UCSD-AML1 (cell line): ENCODE measurements at regions not wholly inside any gene's neighbourhood (a gene's known extent, or its start where the extent isn't known, plus 50 kb on each side); places are given as distances from the start of the nearest gene placed in this dataset.
"Not testable (repeated sequence)": the region's sequence is repeated elsewhere in the genome, so short reads cannot be mapped to it uniquely, and the experiment has no call there.

Experiments used
- DNase-seq: peaks from one replicate; lab custom pipeline; 2025; ENCODE audit not compliant: unreplicated experiment; lab: John Stamatoyannopoulos, UW

DNA sequence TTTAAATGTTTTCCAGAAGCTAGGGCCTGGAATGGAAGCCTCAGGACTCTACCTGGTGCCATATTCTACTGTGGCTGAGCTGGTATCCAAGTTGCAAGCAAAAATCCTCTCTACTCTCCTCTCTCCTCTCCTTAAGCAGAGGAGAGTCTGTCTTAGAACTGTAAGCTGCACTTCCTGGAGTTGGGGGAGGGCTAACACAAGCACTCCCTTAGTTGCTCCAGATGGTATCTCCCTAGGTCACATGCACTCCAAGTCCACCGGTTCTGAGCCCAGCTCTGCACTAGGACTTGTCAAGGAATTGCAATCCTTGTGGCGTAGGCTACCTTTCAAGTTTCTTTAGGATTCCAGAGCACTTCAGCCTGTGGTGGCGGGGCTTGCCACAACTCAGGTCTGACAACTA, 513.9 kb upstream of the RGMB start:
- DNase-seq: peak; percentile 2

DNA sequence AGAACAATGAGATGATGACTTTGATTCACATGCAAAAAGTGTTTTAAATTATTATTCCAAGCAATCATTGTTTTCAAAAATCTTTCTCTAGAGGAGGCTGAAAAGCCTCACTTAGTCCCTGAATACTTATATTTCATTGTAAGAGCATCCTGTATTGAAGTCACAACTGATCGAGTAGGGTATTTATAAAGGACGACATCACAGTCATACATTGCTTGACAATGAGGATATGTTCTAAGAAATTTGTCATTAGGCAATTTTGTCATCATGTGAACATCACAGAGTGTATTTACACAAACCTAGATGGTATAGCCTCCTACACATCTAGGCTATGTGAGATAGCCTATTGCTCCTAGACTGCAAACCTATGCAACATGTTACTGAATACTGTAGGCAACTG, 510.4 kb upstream of the RGMB start:
- no peak for DNase-seq

DNA sequence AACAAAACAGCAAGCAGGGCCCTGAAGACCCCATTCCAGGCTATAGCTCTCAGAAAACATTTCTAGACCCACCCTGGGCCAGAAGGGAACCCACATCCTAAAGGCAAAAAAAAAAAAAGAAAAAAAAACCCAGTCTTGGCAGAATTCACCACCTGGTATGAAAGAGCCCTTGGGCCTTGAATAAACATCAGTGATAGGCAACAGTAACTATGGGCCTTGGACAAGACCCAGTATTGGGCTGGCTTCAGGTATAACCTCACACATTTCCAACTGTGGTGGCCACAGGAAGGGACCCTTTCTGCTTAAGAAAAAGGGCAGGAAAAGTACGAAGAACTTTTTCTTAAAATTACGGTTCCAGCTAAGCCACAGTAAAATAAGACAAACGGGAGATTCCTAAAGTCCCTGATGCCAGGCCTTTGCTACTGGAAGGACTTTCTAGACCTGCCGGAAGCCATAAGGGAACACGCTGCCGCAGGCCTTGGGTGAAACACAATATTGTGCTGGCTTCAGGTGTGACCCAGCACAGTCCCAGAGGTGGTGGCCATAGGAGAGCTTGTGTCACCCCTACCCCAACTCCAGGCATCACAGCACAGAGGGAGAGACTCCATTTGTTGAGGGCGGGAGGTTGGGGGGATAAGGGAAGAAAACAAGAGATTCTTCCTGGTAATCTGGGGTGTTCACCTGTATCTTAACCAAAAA, 505.2 kb upstream of the RGMB start:
- DNase-seq: no peak

DNA sequence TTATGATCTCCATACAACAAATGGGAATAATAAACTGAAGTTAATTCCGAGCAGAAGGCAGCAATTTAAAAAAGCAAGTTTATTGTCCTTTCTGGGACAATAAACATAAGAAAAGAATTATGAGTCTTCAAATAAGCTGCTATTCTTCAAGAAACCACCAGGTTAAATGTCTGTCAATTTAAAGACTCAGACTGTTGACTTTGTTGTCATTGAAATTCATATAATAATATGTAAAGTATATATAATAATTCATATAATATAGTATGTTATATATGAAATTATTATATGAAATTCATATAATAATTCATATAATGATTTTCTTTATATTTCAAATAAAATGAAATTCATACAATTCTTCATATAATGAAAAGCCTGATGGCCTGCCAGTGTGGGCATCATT, 497.5 kb upstream of the RGMB start:
- no peak for DNase-seq

DNA sequence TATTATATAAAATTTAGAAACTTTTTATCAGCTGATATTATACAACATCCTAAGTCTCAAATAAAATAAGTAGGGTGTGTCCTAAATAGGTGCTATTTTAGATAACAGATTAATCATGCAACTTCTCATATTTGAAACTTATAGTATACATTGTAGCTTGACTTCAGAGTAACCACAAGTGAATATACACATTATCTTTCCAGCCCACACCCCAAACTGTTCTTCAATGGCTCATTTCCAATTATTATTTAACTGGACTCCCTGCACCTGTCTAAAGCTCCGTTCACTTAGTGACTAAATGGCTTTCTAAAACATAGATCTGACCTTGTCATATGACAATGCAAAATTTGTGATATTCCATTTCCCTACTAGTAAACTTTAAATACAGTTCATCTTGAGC, 490.9 kb upstream of the RGMB start:
- DNase-seq: no peak

DNA sequence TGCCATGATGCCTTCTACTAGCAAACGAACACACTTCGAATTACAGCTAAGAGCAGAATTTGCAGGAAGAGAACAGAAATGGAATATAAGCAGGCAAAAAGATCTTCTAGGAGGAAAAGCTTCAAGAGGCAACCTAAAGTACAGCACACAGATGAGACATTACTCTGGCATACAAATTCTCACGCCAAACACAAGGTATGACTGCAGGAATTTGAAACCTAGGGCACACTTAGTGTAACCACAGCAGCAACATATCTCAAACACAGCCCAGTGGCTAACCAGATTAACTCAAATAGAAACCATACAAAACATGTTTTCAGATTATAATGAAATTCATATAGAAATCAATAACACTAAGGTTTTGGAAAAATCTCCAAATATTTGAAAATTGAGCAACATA, 481.0 kb upstream of the RGMB start:
- DNase-seq: no peak

DNA sequence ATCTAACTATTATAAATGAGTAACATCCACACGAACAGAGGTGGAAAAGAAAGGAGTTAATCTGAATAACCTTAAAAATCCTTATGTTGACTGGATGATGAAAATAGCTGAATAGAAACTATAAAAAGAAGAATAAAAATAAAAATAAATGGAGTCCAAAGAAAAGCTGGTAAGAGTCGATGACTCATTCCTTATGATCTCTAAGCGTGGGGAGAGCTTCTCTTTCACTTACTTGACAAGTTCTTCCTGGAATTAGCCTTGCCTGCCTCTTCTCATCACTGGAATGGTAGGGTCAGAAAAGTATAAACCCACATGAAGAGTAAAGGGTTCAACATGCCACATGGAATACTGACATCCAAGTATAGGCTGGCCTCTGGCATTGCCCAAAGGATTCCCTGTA, 477.0 kb upstream of the RGMB start:
- DNase-seq: no peak

DNA sequence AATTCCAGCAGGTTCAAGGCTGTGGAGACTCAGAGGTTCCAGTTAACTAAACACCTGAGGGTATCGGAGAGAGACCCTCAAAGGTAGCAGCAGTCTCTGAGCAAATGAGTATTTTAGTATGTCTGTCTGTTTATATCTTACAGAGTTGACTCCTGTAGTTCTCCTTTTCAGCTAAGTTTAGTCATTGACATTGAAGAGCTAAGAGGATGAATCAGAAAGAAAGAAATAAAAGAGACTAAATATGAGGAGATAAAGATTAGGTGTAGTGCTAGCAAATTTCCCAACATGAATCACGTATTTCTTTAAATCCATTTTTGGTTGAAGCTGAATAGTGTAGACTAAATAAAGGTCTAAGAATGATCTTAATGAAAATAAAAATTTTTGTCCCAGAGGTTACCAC, 474.0 kb upstream of the RGMB start:
- DNase-seq: no peak

DNA sequence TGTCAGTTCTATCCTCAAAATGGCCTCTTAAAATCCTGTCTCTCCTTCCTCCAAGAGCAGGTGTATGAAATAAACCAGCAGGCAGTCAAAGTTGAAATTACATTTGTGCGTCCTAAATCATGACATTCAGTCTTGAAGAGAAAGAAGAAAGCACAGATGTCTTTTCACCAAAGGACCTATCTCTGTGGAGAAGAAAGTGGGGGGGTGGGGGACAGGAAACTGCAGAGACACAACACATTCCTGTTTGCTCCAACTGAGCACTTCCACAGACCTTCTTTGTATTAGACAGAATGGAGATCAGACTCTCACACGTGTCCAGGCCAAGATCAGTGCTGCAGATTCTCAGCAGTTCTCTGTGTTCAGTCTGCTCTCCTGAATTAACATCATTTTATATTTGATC, 471.9 kb upstream of the RGMB start:
- DNase-seq: no peak

DNA sequence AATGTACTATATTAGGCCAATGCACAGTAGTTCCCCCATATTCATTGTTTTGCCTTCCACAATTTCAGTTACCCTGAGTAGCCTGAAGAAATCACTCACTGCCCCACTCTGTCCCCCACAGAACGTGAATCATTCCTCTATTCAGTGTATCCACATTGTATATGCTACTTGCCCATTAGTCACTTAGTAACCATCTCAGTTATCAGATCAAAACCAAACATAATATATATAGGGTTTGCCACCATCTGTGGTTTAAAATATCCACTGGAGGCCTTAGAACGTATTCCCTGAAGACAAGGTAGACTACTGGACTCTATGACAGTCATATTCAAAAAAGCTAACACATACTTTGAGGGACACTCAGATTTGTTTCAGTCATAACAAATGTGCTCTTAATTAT, 465.7 kb upstream of the RGMB start:
- no peak for DNase-seq

DNA sequence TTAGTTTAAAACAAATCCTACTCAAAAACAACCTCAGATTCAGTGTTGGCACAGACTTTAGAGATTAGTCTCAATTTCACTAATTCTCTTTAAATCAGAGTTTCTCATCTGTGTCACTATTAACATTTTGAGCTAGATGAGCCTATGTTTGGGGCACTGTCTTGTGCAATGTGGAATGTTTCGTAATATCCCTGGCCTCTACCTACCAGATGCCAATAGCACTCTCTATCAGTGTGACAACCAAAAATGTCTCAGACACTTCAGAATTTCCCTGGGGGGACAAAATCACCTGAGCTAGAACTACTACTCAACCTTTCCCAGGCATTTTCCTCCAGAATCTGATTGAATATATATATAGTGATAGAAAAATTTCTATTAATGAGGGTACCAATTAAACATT, 465.2 kb upstream of the RGMB start:
- no peak for DNase-seq

DNA sequence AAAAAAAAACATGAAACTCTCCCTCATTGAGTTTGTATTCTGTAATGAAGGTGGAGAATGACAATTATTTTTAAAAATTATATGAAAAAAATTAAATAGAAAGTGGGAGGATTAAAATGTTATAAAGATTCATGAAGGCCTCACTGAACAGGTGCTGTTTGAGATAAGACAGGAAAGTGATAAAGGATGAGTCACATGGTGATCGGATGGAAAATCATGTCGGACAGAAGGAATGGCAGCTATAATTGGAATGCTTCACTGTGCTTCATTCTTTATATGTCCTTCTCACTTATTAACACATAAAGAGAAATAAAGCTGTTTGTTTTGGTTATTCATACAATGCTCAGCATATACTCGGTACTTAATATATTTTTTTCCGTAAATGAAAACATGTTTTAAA, 464.5 kb upstream of the RGMB start:
- DNase-seq: no peak

DNA sequence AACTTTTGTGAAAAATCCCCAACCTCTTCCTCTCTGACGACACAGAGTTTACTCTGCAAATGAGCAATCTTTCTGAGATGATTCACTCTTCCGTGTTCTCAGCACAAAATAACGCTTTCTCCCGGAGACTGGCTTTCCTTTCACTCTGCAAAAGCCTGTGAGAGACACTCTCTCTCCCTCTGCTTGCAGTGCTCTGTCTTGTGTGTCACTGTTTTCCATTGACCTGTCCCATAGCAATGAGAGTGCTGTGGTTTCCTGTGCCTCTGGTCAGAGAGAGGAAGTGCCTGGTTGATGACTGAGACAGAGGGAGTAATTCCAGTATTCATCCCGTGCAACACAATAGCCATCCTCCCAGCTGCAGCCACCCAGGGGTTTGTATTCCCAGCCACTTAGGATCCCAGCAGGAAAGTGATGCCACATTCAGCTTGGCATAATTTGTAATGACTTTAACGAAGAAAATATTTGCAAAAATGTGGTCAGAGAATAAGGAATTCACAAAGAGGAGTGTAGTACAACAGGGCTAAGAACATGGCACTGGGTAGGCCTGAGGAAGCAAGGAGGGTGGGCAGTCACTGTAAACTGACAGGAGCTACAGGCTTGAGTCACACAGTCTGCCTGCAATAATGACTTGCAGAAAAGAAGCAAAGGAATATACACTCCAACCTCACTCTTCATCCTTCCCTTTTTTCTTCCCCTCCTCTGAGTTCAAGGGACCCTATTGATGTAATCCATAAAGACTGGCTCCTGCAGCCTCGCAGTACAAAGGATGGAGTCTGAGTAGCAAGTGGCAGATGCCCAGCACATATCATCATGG, 463.5 kb upstream of the RGMB start:
- DNase-seq: peak; percentile 16

DNA sequence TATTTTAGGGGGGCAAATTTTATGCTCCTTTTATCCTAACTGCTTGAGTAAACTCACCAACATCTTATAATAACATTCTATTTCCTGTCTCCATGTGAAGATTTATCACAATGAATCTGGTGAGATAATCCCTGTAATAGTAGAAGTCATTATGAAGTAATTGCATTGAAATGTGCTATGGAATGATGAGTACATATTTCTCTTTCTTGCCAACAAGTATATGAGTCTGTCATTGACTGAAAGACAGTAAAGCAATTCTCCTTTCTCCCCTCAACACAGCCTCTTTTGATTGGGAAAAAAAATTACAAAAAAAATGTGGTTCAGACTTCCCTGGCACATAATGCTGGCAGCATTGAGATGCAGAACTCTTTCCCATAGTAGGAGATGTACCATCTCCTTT, 459.2 kb upstream of the RGMB start:
- DNase-seq: no peak

DNA sequence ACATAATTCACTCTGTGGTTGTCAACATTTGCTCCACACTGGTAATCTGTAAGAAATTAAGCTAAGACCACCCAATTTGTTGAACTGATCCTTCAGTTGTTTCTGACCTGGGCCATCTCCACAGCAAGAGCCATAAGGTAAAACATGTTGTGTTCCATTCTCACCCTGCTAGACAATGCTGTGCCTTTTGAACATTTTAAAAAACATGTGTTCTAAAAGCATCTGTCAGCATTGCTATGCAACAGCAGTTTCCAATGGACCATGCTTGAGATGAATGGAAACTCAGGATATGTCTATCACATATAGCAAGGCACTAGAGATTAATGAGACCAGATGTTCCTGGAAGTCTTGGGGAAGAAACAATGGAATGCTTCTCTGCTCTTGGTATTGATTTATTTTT, 455.1 kb upstream of the RGMB start:
- DNase-seq: no peak

DNA sequence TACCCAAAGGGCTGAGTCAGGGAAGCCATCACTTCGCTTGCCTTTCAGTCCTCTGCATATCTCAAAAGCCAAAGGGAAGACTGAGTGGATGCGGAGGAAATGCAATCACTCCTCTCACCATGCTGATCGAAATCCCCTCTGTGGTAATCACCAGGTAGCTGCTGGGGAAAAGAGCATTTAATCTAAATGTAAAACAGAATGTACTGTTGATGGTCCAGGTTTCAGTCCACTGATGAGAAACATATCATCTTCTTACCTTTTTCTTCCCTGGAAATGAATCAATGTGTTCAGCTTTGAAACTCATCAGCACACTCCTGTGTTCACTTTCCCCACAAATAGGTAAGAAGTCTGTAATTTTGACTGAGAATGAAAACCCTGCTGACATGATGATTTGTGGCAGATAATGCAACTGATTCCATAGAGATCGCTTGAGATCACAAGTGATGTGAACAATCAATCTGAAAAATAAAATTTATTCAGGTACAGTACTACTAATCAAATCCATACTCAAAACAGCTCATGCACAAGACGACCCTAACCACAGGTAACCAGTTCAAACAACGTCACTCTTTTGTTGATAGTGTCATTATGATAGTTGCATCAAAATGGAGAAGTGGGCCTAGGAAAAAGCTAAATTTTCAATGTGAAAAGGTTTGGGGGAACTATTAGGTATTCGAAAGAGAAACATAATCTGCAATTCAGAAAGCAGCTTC, 454.0 kb upstream of the RGMB start:
- no peak for DNase-seq

DNA sequence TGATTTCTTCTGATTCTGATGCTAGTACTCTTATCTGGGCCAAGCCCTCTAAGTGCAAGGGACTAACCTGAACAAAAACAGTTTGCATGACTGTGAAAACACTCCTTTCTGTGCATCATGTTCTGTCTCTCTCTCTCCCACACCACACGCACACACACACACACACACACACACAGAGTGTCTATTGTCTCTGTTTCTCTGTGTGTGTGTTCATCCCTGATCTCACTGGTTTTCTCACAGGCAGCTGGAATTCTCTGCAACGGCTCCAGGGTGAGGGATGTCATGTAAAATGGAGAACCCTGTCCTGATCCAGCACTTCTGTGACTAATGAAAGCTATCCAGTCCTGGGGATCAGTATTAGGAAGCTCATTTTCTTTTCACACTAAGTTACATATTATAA, 453.1 kb upstream of the RGMB start:
- no peak for DNase-seq

DNA sequence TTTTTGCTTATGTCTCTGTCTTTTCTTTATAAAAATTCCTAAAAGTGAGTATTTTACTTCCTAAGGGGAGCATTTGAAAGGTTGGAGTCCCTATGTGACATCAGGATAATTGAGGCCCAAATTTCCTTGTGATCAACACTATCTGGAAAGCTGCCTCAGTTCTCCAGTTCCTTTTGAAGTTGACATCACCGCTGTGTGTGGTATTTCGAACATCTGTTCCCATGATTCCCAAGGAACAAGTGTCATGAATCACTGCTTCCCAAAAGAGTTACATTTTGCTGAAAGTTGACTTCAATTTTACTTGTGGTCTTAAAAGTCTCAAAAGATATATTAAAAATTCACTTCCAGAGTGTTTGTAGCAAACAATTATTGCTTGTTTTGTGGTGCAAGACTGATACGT, 452.1 kb upstream of the RGMB start:
- no peak for DNase-seq

DNA sequence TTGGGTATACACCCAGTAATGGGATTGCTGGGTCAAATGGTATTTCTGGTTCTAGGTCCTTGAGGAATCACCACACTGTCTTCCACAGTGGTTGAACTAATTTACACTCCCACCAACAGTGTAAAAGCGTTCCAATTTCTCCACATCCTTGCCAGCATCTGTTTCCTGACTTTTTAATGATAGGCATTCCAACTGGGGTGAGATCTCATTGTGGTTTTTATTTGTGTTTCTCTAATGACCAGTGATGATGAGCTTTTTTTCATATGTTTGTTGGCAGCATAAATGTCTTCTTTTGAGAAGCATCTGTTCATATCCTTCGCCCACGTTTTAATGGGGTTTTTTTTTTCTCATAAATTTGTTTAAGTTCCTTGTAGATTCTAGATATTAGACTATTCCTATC, 448.3 kb upstream of the RGMB start:
- DNase-seq: not testable (repeated sequence)

DNA sequence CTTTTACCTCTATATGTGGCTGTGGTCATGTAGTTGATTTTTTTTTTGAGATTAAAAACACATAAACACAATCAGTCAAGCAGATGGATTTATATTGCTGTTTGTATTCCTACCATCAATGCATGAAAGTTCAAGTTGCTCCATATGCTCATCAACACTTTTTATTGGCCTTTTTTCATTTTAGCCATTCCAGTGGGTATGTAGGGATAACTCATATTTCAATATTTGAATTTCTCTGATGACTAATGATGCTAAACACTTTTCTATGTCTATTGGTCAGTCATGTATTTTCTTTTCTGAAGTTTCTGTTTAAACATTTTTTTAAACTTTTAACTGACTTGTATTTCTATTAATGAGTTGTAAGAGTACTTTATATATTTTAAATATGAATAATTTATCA, 445.4 kb upstream of the RGMB start:
- DNase-seq: no peak

DNA sequence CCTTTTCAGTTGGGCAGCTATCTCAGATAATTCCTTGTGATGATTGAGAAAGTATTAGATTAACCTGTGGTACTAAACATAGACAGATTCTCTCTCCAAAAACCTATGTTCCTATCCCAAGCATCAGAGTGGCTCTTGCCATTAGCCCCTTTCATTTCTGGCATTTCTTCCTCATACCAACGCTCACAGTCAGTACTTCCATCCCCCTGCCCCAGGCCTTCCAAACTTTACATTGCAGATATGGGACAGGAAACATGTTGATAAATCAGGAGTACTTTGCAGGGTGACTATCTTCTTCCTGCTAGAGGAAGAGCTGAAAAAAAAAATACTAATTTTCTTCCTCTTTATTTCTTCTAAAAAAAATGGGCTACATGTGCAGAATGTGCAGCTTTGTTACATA, 442.6 kb upstream of the RGMB start:
- DNase-seq: no peak

DNA sequence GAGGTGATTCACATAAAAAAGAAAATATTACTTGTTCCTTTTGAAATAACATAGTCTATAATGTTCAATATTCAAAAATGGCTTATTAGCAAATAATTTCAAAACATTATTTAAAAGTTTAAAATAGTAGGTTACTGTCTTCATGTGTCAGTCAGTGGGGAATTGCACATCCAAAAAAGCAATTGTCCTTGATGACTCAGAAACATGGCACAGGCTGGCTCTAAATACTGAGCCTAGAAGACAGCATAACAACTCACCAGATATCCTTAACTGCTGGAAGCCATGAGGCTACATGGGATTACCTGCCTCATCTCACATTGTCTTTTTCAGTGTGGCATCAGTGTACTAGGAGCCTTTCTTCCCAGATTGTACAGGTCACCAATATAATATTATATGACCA, 439.5 kb upstream of the RGMB start:
- no peak for DNase-seq
